ENCODE measurements at regions not wholly inside any gene's neighbourhood (a gene's known extent, or its start where the extent isn't known, plus 50 kb on each side); places are given as distances from the start of the nearest gene placed in this dataset.
"Not testable (repeated sequence)": the region's sequence is repeated elsewhere in the genome, so short reads cannot be mapped to it uniquely, and the experiment has no call there.

GRCh38 chr12:4151362-4152121 is 122.0 kb upstream of the CCND2 start:
- no peaks in the 10 kb centered on the region for H3K36me3 ChIP-seq (replicated peaks in 1 of 2; ENCODE audit: control extremely low read depth in 1 of 2, control insufficient read depth in 1 of 2, extremely low read depth in 1 of 2, insufficient read depth in 2 of 2, low read length in 1 of 2)
- H3K4me3 Mint-ChIP-seq, result peak overlapping the region; percentile 66
- peaks cover 0 to 6% (median 1%) of the 10 kb centered on the region in 3 donors for H3K9me3 ChIP-seq (ENCODE audit: control extremely low read depth in 1 of 3, control insufficient read depth in 2 of 3, insufficient read depth in 1 of 3, low read length in 2 of 3)
- no peak overlapping the region for H3K9ac ChIP-seq (ENCODE audit: low read length)
- no peaks in the 10 kb centered on the region for H3K9me3 Mint-ChIP-seq (ENCODE audit: insufficient read depth)
- DNase-seq, result no peak
- ChIA-PET POLR2A (interaction anchor here (0.8 kb wide), 1 partner anchor 10 kb away, joined by 3 read pairs; no protein-coding TSS in a partner anchor), CTCF (interaction anchor here (1.1 to 2.3 kb wide), 3 partner anchors 120 to 125 kb away, joined by 4 to 9 read pairs (median 8); no protein-coding TSS in a partner anchor)
- TF ChIP-seq EZH2 (IDR thresholded peaks at IDR 0.05; ENCODE audit: borderline replicate concordance, insufficient read depth, low read depth, low read length, poor library complexity, severe bottlenecking), result no peak
- TF ChIP-seq CTCF (IDR thresholded peaks at IDR 0.05), result no peak
- no peaks in the 10 kb centered on the region for H3K79me2 ChIP-seq (ENCODE audit: control insufficient read depth, insufficient read depth, low read length)
- H3K27me3 ChIP-seq (replicated peaks in 1 of 4; ENCODE audit: control extremely low read depth in 1 of 4, control insufficient read depth in 3 of 4, insufficient read depth in 4 of 4, low read length in 3 of 4), result no peaks in the 10 kb centered on the region
- H3K27ac Mint-ChIP-seq, result peak overlapping the region; percentile 94
- peaks cover 83% of the 10 kb centered on the region for H3K4me1 Mint-ChIP-seq
- H3K4me2 ChIP-seq (replicated peaks; ENCODE audit: low read depth, low read length, poor library complexity, severe bottlenecking), result peak overlapping the region; percentile 63
- H4K20me1 ChIP-seq (ENCODE audit: control insufficient read depth, insufficient read depth, low read length, poor library complexity, severe bottlenecking), result no peaks in the 10 kb centered on the region
- peaks cover 83 to 89% of the 10 kb centered on the region in 2 donors for H3K4me1 ChIP-seq (ENCODE audit: control insufficient read depth in 2 of 2, insufficient read depth in 2 of 2, low read length in 2 of 2)
- H3K27me3 Mint-ChIP-seq, result no peaks in the 10 kb centered on the region
- intact Hi-C loops (cut with micrococcal nuclease), result no loop called here
- no peak overlapping the region for H3K4me3 ChIP-seq (ENCODE audit: control extremely low read depth in 1 of 5, extremely low read depth in 1 of 5, insufficient read depth in 1 of 5, low read depth in 2 of 5, low read length in 4 of 5)
- ATAC-seq (ENCODE audit: low read depth), result no peak
- H2AFZ ChIP-seq (ENCODE audit: insufficient read depth, low read depth, low read length, poor library complexity, severe bottlenecking), result no peak overlapping the region
- 96% methylated on average over 3 of the region's 4 CpGs for WGBS (ENCODE audit: insufficient coverage)
- peak overlapping the region; percentile 96 for H3K27ac ChIP-seq (ENCODE audit: low read length in 2 of 2)

DNA sequence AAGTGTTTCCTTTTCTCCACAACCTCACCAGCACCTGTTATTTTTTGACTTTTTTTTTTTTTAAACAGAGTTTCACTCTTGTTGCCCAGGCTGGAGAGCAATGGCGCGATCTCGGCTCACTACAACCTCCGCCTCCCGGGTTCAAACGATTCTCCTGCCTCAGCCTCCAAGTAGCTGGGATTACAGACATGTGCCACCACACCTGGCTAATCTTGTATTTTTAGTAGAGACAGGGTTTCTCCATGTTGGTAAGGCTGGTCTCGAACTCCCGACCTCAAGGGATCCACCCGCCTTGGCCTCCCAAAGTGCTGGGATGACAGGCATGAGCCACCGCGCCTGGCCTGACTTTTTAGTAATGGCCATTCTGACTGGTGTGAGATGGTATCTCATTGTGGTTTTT is 123.2 kb upstream of the CCND2 start:
- H3K9me3 Mint-ChIP-seq (ENCODE audit: insufficient read depth); H3K4me3 ChIP-seq (ENCODE audit: control extremely low read depth in 1 of 5, extremely low read depth in 1 of 5, insufficient read depth in 1 of 5, low read depth in 2 of 5, low read length in 4 of 5); H3K9ac ChIP-seq (ENCODE audit: low read length); H3K27me3 Mint-ChIP-seq; H3K9me3 ChIP-seq (ENCODE audit: control extremely low read depth in 1 of 3, control insufficient read depth in 2 of 3, insufficient read depth in 1 of 3, low read length in 2 of 3); intact Hi-C loops (cut with micrococcal nuclease); H3K4me2 ChIP-seq (replicated peaks; ENCODE audit: low read depth, low read length, poor library complexity, severe bottlenecking); H3K4me3 Mint-ChIP-seq; H3K36me3 ChIP-seq (replicated peaks in 1 of 2; ENCODE audit: control extremely low read depth in 1 of 2, control insufficient read depth in 1 of 2, extremely low read depth in 1 of 2, insufficient read depth in 2 of 2, low read length in 1 of 2); ATAC-seq (ENCODE audit: low read depth); H4K20me1 ChIP-seq (ENCODE audit: control insufficient read depth, insufficient read depth, low read length, poor library complexity, severe bottlenecking); H3K27me3 ChIP-seq (replicated peaks in 1 of 4; ENCODE audit: control extremely low read depth in 1 of 4, control insufficient read depth in 3 of 4, insufficient read depth in 4 of 4, low read length in 3 of 4); H3K79me2 ChIP-seq (ENCODE audit: control insufficient read depth, insufficient read depth, low read length); H2AFZ ChIP-seq (ENCODE audit: insufficient read depth, low read depth, low read length, poor library complexity, severe bottlenecking); DNase-seq: not testable (repeated sequence)
- H3K4me1 Mint-ChIP-seq, result peaks cover 91% of the 10 kb centered on the region
- Histone ChIP-seq H3K27ac (ENCODE audit: low read length in 2 of 2) (peak overlapping the region in 1 of 2 donors; percentile 24), H3K4me1 (ENCODE audit: control insufficient read depth in 2 of 2, insufficient read depth in 2 of 2, low read length in 2 of 2) (peaks cover 88 to 94% of the 10 kb centered on the region in 2 donors)
- POLR2A ChIA-PET, result interaction anchor here (1.8 kb wide), 1 partner anchor 33 kb away, joined by 7 read pairs; no protein-coding TSS in a partner anchor
- H3K27ac Mint-ChIP-seq, result peak overlapping the region; percentile 88
- CTCF ChIA-PET, result interaction anchor here (1.8 kb wide), 1 partner anchor 125 kb away, joined by 9 read pairs; no protein-coding TSS in a partner anchor
- WGBS (ENCODE audit: insufficient coverage), result 74% methylated on average over 9 of the region's 11 CpGs
